HG03095 (cell line): ENCODE measurements at regions not wholly inside any gene's neighbourhood (a gene's known extent, or its start where the extent isn't known, plus 50 kb on each side); places are given as distances from the start of the nearest gene placed in this dataset.
"Not testable (repeated sequence)": the region's sequence is repeated elsewhere in the genome, so short reads cannot be mapped to it uniquely, and the experiment has no call there.

Source experiments
- ATAC-seq: cut with Tn5 transposase; IDR thresholded peaks from one replicate; pipeline ENCODE4 v1.9.1; 2021; ENCODE audit warnings: moderate library complexity; ENCODE audit not compliant: unreplicated experiment

GRCh38 chr4:19187691-19188090, 1064.0 kb upstream of the SLIT2 start:
- no peak for ATAC-seq

GRCh38 chr4:19187096-19187495, 1064.6 kb upstream of the SLIT2 start:
- no peak for ATAC-seq

GRCh38 chr4:19181631-19182030, 1070.1 kb upstream of the SLIT2 start:
- not testable (repeated sequence) for ATAC-seq

GRCh38 chr4:19178835-19179234, 1072.9 kb upstream of the SLIT2 start:
- ATAC-seq, result no peak

- ATAC-seq, result no peak
Measured at GRCh38 chr4:19177616-19178015, 1074.1 kb upstream of the SLIT2 start.

GRCh38 chr4:19171832-19172231, 1079.9 kb upstream of the SLIT2 start:
- no peak for ATAC-seq

- no peak for ATAC-seq
Measured at GRCh38 chr4:19167311-19167710, 1084.4 kb upstream of the SLIT2 start.

- no peak for ATAC-seq
Measured at GRCh38 chr4:19164334-19164733, 1087.4 kb upstream of the SLIT2 start.

GRCh38 chr4:19159874-19160273, 1091.8 kb upstream of the SLIT2 start:
- ATAC-seq, result no peak

- no peak for ATAC-seq
Measured at GRCh38 chr4:19158107-19158809, 1093.4 kb upstream of the SLIT2 start.

- no peak for ATAC-seq
Measured at GRCh38 chr4:19156786-19157185, 1094.9 kb upstream of the SLIT2 start.

- ATAC-seq, result no peak
Measured at GRCh38 chr4:19155568-19155967, 1096.1 kb upstream of the SLIT2 start.

- ATAC-seq, result not testable (repeated sequence)
Measured at GRCh38 chr4:19154267-19154666, 1097.4 kb upstream of the SLIT2 start.

GRCh38 chr4:19152264-19152663, 1099.4 kb upstream of the SLIT2 start:
- ATAC-seq, result no peak

- ATAC-seq, result no peak
Measured at GRCh38 chr4:19151684-19152083, 1100.0 kb upstream of the SLIT2 start.

GRCh38 chr4:19146038-19146437, 1105.7 kb upstream of the SLIT2 start:
- no peak for ATAC-seq

- ATAC-seq, result no peak
Measured at GRCh38 chr4:19135895-19136633, 1114.5 kb upstream of the LCORL start.

GRCh38 chr4:19134685-19135084, 1113.1 kb upstream of the LCORL start:
- no peak for ATAC-seq

GRCh38 chr4:19133315-19133714, 1111.8 kb upstream of the LCORL start:
- ATAC-seq, result no peak

GRCh38 chr4:19130866-19131265, 1109.3 kb upstream of the LCORL start:
- ATAC-seq, result no peak

- ATAC-seq, result no peak
Measured at GRCh38 chr4:19128176-19128575, 1106.6 kb upstream of the LCORL start.

GRCh38 chr4:19126903-19127302, 1105.3 kb upstream of the LCORL start:
- ATAC-seq, result no peak

GRCh38 chr4:19123681-19124080, 1102.1 kb upstream of the LCORL start:
- ATAC-seq, result no peak
